ENCODE measurements at regions not wholly inside any gene's neighbourhood (a gene's known extent, or its start where the extent isn't known, plus 50 kb on each side); places are given as distances from the start of the nearest gene placed in this dataset.

DNA sequence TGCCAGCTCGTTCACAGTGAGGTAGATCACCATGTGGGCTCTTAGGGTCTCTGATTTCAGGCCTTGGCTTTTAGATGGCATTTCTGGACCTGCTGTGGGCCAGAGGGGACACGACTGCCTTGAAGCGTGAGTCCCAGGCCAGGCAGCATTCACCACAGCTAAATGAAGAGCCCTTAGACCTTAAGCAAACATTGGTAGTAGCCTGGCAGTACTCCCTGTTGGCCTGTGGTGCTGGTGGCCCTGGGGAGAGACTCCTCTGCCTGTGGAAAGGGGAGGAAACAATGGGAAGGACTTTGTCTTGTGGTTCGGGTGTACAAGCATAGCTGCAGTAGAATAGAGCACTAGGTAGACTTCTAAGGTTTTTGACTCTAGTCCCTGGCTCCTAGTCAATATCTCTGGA, 456.0 kb upstream of the DCC start (continued):
- TF ChIP-seq MEIS2 (CRISPR knock-in tag; IDR thresholded peaks at IDR 0.05) = no peak
- no peak for TF ChIP-seq SAFB2 (CRISPR knock-in tag; IDR thresholded peaks at IDR 0.05; ENCODE audit: borderline replicate concordance, low read depth)
- TF ChIP-seq RAD21 (CRISPR knock-in tag; IDR thresholded peaks at IDR 0.05) = no peak
- no peak for TF ChIP-seq MYNN (CRISPR knock-in tag; IDR thresholded peaks at IDR 0.05; ENCODE audit: low read depth)
- no peak for TF ChIP-seq ZNF747 (CRISPR knock-in tag; IDR thresholded peaks at IDR 0.05; ENCODE audit: borderline replicate concordance)
- no peak for TF ChIP-seq RBM39 (IDR thresholded peaks at IDR 0.05; ENCODE audit: low read depth, low read length, poor library complexity, severe bottlenecking)
- no peak for TF ChIP-seq ZNF20 (CRISPR knock-in tag; IDR thresholded peaks at IDR 0.05)
- no peak for TF ChIP-seq FOSL2 (CRISPR knock-in tag; IDR thresholded peaks at IDR 0.05)

DNA sequence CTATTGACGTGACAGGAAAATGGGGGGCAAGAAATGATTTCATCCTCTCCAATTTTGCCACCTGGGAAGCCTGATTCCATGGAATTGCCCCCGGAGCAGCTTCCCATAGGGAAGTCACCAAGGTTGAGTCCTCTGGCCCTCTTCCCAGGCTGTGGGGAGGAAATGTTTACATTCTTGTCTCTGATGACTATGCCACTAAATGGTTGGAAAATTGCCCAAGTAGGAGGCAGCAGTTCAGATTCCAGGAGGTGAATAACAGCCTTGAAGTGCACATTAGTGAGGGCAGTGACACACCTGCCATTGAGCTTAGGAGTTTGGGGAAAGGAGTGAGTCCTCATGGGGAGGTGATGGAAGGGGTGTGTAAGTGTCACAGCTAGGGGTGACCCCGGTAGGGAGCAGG, 449.2 kb upstream of the DCC start:
- BruUV-seq (replicated peaks) = no TSS peak
- Histone ChIP-seq H3K79me2 (ENCODE audit: insufficient read depth, low read length) (no peaks in the 10 kb centered on the region), H3K27ac (ENCODE audit: extremely low read length, insufficient read depth, low read length) (no peak overlapping the region), H4K20me1 (ENCODE audit: insufficient read depth, low read length) (no peaks in the 10 kb centered on the region), H3K4me2 (ENCODE audit: low read depth, low read length) (no peak overlapping the region), H3K36me3 (replicated peaks in 1 of 2; ENCODE audit: control insufficient read depth in 1 of 2, insufficient read depth in 2 of 2, low read length in 2 of 2) (no peaks in the 10 kb centered on the region), H3K4me3 (replicated peaks in 1 of 3; ENCODE audit: insufficient read depth in 1 of 3, low read depth in 2 of 3, low read length in 3 of 3) (no peak overlapping the region), H3K9me3 (ENCODE audit: low read length) (peaks cover 62% of the 10 kb centered on the region), H3K9ac (ENCODE audit: insufficient read depth, low read depth, low read length) (no peak overlapping the region), H3K4me1 (ENCODE audit: insufficient read depth, low read length) (no peaks in the 10 kb centered on the region), H3K27me3 (ENCODE audit: control insufficient read depth in 1 of 2, insufficient read depth in 2 of 2, low read length in 2 of 2) (no peaks in the 10 kb centered on the region), H2AFZ (ENCODE audit: low read length) (no peak overlapping the region)
- ChIA-PET POLR2A (no interaction called here), CTCF (ENCODE audit: low intra/inter-chr PET ratio, low total read pairs) (no interaction called here)
- DNase-seq (ENCODE audit: low spot score) (no peak), ATAC-seq (no peak), FAIRE-seq (no peak)
- in situ Hi-C loops (cut with HindIII; ENCODE audit: extremely low pct_ligation_motif_present, low pct_unique_long_range_greater_than_20kb) = loop anchor here (25.0 kb wide), 1 partner anchor 103 kb away; no protein-coding TSS in a partner anchor
- WGBS (ENCODE audit: low lambda C conversion rate) = 0% methylated on average over 3 of the region's 3 CpGs
- intact Hi-C loops (cut with micrococcal nuclease; ENCODE audit: unreplicated experiment) = no loop called here
- TF ChIP-seq, protein P1, sequence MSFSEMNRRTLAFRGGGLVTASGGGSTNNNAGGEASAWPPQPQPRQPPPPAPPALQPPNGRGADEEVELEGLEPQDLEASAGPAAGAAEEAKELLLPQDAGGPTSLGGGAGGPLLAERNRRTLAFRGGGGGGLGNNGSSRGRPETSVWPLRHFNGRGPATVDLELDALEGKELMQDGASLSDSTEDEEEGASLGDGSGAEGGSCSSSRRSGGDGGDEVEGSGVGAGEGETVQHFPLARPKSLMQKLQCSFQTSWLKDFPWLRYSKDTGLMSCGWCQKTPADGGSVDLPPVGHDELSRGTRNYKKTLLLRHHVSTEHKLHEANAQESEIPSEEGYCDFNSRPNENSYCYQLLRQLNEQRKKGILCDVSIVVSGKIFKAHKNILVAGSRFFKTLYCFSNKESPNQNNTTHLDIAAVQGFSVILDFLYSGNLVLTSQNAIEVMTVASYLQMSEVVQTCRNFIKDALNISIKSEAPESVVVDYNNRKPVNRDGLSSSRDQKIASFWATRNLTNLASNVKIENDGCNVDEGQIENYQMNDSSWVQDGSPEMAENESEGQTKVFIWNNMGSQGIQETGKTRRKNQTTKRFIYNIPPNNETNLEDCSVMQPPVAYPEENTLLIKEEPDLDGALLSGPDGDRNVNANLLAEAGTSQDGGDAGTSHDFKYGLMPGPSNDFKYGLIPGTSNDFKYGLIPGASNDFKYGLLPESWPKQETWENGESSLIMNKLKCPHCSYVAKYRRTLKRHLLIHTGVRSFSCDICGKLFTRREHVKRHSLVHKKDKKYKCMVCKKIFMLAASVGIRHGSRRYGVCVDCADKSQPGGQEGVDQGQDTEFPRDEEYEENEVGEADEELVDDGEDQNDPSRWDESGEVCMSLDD (CRISPR knock-in tag; IDR thresholded peaks at IDR 0.05; ENCODE audit: borderline replicate concordance) = no peak
- TF ChIP-seq SRY (CRISPR knock-in tag; IDR thresholded peaks at IDR 0.05) = no peak
- TF ChIP-seq KLF6 (CRISPR knock-in tag; IDR thresholded peaks at IDR 0.05) = no peak
- no peak for TF ChIP-seq PTBP1 (IDR thresholded peaks at IDR 0.05; ENCODE audit: low read depth, low read length, poor library complexity, severe bottlenecking)
- no peak for TF ChIP-seq ZNF543 (CRISPR knock-in tag; IDR thresholded peaks at IDR 0.05)
- TF ChIP-seq, protein P2, sequence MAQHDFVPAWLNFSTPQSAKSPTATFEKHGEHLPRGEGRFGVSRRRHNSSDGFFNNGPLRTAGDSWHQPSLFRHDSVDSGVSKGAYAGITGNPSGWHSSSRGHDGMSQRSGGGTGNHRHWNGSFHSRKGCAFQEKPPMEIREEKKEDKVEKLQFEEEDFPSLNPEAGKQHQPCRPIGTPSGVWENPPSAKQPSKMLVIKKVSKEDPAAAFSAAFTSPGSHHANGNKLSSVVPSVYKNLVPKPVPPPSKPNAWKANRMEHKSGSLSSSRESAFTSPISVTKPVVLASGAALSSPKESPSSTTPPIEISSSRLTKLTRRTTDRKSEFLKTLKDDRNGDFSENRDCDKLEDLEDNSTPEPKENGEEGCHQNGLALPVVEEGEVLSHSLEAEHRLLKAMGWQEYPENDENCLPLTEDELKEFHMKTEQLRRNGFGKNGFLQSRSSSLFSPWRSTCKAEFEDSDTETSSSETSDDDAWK (CRISPR knock-in tag; IDR thresholded peaks at IDR 0.05) = no peak
- TF ChIP-seq EP300 (IDR thresholded peaks at IDR 0.05; ENCODE audit: low read depth in 2 of 2, low read length in 2 of 2) = no peak
- no peak for TF ChIP-seq EP300 (CRISPR knock-in tag; IDR thresholded peaks at IDR 0.05; ENCODE audit: borderline replicate concordance)
- no peak for TF ChIP-seq ELF4 (CRISPR knock-in tag; IDR thresholded peaks at IDR 0.05; ENCODE audit: borderline replicate concordance)
- no peak for TF ChIP-seq SMARCE1 (IDR thresholded peaks at IDR 0.05; ENCODE audit: borderline replicate concordance)
- no peak for TF ChIP-seq ZNF841 (CRISPR knock-in tag; IDR thresholded peaks at IDR 0.05; ENCODE audit: borderline replicate concordance)
- TF ChIP-seq, protein P3, sequence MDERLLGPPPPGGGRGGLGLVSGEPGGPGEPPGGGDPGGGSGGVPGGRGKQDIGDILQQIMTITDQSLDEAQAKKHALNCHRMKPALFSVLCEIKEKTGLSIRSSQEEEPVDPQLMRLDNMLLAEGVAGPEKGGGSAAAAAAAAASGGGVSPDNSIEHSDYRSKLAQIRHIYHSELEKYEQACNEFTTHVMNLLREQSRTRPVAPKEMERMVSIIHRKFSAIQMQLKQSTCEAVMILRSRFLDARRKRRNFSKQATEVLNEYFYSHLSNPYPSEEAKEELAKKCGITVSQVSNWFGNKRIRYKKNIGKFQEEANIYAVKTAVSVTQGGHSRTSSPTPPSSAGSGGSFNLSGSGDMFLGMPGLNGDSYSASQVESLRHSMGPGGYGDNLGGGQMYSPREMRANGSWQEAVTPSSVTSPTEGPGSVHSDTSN (CRISPR knock-in tag; IDR thresholded peaks at IDR 0.05) = no peak
- no peak for TF ChIP-seq SMAD9 (CRISPR knock-in tag; IDR thresholded peaks at IDR 0.05)
- TF ChIP-seq DNMT3B (CRISPR knock-in tag; conservative IDR thresholded peaks at IDR 0.05) = no peak

Measured in HepG2 (cell line).